Subcutaneous abdominal adipose tissue (tissue), 5 donors: ENCODE measurements at regions not wholly inside any gene's neighbourhood (a gene's known extent, or its start where the extent isn't known, plus 50 kb on each side); places are given as distances from the start of the nearest gene placed in this dataset.

Source experiments
- H3K27ac ChIP-seq: one replicate; pipeline ENCODE4 v1.7.0; 2013; ENCODE audit warnings: low read depth, mild to moderate bottlenecking, inconsistent platforms, low read length, moderate library complexity
- H3K27me3 ChIP-seq, 5 donors: one replicate each; pipeline ENCODE4 v1.7.0; 2013; ENCODE audit warnings: low read length in 5 of 5, inconsistent platforms in 1 of 5; ENCODE audit not compliant: control insufficient read depth in 5 of 5, insufficient read depth in 4 of 5
- H3K36me3 ChIP-seq, 5 donors: one replicate each; pipeline ENCODE4 v1.7.0; 2013; ENCODE audit warnings: low read length in 5 of 5; ENCODE audit not compliant: control insufficient read depth in 5 of 5, insufficient read depth in 5 of 5
- H3K4me1 ChIP-seq, 5 donors: one replicate each; pipeline ENCODE4 v1.7.0; 2013; ENCODE audit warnings: low read length in 5 of 5, mild to moderate bottlenecking in 3 of 5, moderate library complexity in 1 of 5; ENCODE audit not compliant: control insufficient read depth in 5 of 5, insufficient read depth in 5 of 5
- H3K4me3 ChIP-seq, 5 donors: one replicate each; pipeline ENCODE4 v1.7.0; 2013; ENCODE audit warnings: low read length in 5 of 5, low read depth in 1 of 5
- H3K9ac ChIP-seq, 5 donors: one replicate each; pipeline ENCODE4 v1.7.0; 2013; ENCODE audit warnings: low read length in 5 of 5, mild to moderate bottlenecking in 4 of 5, moderate library complexity in 3 of 5
- H3K9me3 ChIP-seq, 5 donors: one replicate each; pipeline ENCODE4 v1.7.0; 2013; ENCODE audit warnings: low read length in 5 of 5; ENCODE audit not compliant: control insufficient read depth in 5 of 5
- donor health status: healthy.
- donor health status: healthy.
- donor health status: healthy.
- donor health status: healthy.
- donor health status: healthy.

- H3K27ac ChIP-seq = no peak overlapping the region
- no peak overlapping the region for H3K9ac ChIP-seq
- H3K4me3 ChIP-seq = no peak overlapping the region
- no peaks in the 10 kb centered on the region for H3K36me3 ChIP-seq
- H3K4me1 ChIP-seq = peaks cover 0 to 8% (median 0%) of the 10 kb centered on the region in 5 donors
- no peaks in the 10 kb centered on the region for H3K27me3 ChIP-seq
- H3K9me3 ChIP-seq = no peaks in the 10 kb centered on the region
These were observed 124.6 kb downstream of the ZC3H11B start for GRCh38 chr1:219488275-219488674.

GRCh38 chr1:219483530-219483929, 129.4 kb downstream of the ZC3H11B start:
- Histone ChIP-seq H3K27ac (no peak overlapping the region), H3K9ac (no peak overlapping the region), H3K36me3 (no peaks in the 10 kb centered on the region), H3K4me1 (peaks cover 0 to 8% (median 0%) of the 10 kb centered on the region in 5 donors), H3K27me3 (no peaks in the 10 kb centered on the region), H3K4me3 (no peak overlapping the region), H3K9me3 (no peaks in the 10 kb centered on the region)

GRCh38 chr1:219480011-219480410, 132.9 kb downstream of the ZC3H11B start:
- Histone ChIP-seq H3K27me3 (no peaks in the 10 kb centered on the region), H3K36me3 (no peaks in the 10 kb centered on the region), H3K4me1 (peaks cover 0 to 4% (median 0%) of the 10 kb centered on the region in 5 donors), H3K4me3 (no peak overlapping the region), H3K9me3 (no peaks in the 10 kb centered on the region), H3K9ac (no peak overlapping the region), H3K27ac (no peak overlapping the region)

GRCh38 chr1:219478811-219479210, 134.1 kb downstream of the ZC3H11B start:
- Histone ChIP-seq H3K4me1 (peaks cover 0 to 4% (median 0%) of the 10 kb centered on the region in 5 donors), H3K4me3 (no peak overlapping the region)

GRCh38 chr1:219477861-219478260, 135.0 kb downstream of the ZC3H11B start:
- no peak overlapping the region for H3K9ac ChIP-seq
- no peaks in the 10 kb centered on the region for H3K9me3 ChIP-seq
- H3K4me3 ChIP-seq = no peak overlapping the region
- H3K27ac ChIP-seq = no peak overlapping the region
- no peaks in the 10 kb centered on the region for H3K27me3 ChIP-seq
- H3K4me1 ChIP-seq = peaks cover 0 to 4% (median 0%) of the 10 kb centered on the region in 5 donors
- H3K36me3 ChIP-seq = no peaks in the 10 kb centered on the region

More at GRCh38 chr1:219478811-219479210, 134.1 kb downstream of the ZC3H11B start:
- no peaks in the 10 kb centered on the region for H3K9me3 ChIP-seq
- no peak overlapping the region for H3K27ac ChIP-seq
- no peaks in the 10 kb centered on the region for H3K27me3 ChIP-seq
- H3K9ac ChIP-seq = no peak overlapping the region
- no peaks in the 10 kb centered on the region for H3K36me3 ChIP-seq

GRCh38 chr1:219476716-219477115, 136.2 kb downstream of the ZC3H11B start:
- no peaks in the 10 kb centered on the region for H3K27me3 ChIP-seq
- no peak overlapping the region for H3K9ac ChIP-seq
- H3K4me1 ChIP-seq = peaks cover 0 to 4% (median 0%) of the 10 kb centered on the region in 5 donors
- H3K4me3 ChIP-seq = no peak overlapping the region
- no peak overlapping the region for H3K27ac ChIP-seq
- no peaks in the 10 kb centered on the region for H3K36me3 ChIP-seq
- H3K9me3 ChIP-seq = no peaks in the 10 kb centered on the region

- no peak overlapping the region for H3K9ac ChIP-seq
These were observed 136.8 kb downstream of the ZC3H11B start for GRCh38 chr1:219476116-219476515.

GRCh38 chr1:219472596-219472995, 140.3 kb downstream of the ZC3H11B start:
- Histone ChIP-seq H3K27ac (no peak overlapping the region), H3K4me1 (peaks cover 0 to 3% (median 0%) of the 10 kb centered on the region in 5 donors), H3K27me3 (no peaks in the 10 kb centered on the region), H3K36me3 (no peaks in the 10 kb centered on the region), H3K9me3 (no peaks in the 10 kb centered on the region), H3K9ac (no peak overlapping the region), H3K4me3 (no peak overlapping the region)

More at GRCh38 chr1:219476116-219476515, 136.8 kb downstream of the ZC3H11B start:
- H3K4me3 ChIP-seq = no peak overlapping the region
- no peak overlapping the region for H3K27ac ChIP-seq
- H3K27me3 ChIP-seq = no peaks in the 10 kb centered on the region
- H3K4me1 ChIP-seq = peaks cover 0 to 4% (median 0%) of the 10 kb centered on the region in 5 donors
- no peaks in the 10 kb centered on the region for H3K36me3 ChIP-seq
- no peaks in the 10 kb centered on the region for H3K9me3 ChIP-seq

- Histone ChIP-seq H3K27me3 (no peaks in the 10 kb centered on the region), H3K27ac (no peak overlapping the region), H3K4me1 (peaks cover 0 to 27% (median 18%) of the 10 kb centered on the region in 5 donors), H3K9ac (no peak overlapping the region), H3K36me3 (no peaks in the 10 kb centered on the region), H3K4me3 (no peak overlapping the region), H3K9me3 (no peaks in the 10 kb centered on the region)
These were observed 145.4 kb downstream of the ZC3H11B start for GRCh38 chr1:219467524-219467923.

- H3K4me3 ChIP-seq = no peak overlapping the region
- H3K4me1 ChIP-seq = peaks cover 0 to 34% (median 22%) of the 10 kb centered on the region in 5 donors
- H3K9me3 ChIP-seq = no peaks in the 10 kb centered on the region
- no peak overlapping the region for H3K9ac ChIP-seq
- H3K27ac ChIP-seq = no peak overlapping the region
- H3K36me3 ChIP-seq = no peaks in the 10 kb centered on the region
- H3K27me3 ChIP-seq = no peaks in the 10 kb centered on the region
These were observed 146.1 kb downstream of the ZC3H11B start for GRCh38 chr1:219466766-219467165.
